GM18499 (cell line): ENCODE measurements at regions not wholly inside any gene's neighbourhood (a gene's known extent, or its start where the extent isn't known, plus 50 kb on each side); places are given as distances from the start of the nearest gene placed in this dataset.
"Not testable (repeated sequence)": the region's sequence is repeated elsewhere in the genome, so short reads cannot be mapped to it uniquely, and the experiment has no call there.

Experiments used
- ATAC-seq: cut with Tn5 transposase; IDR thresholded peaks from one replicate; pipeline ENCODE4 v1.9.1; 2021; ENCODE audit warnings: moderate number of reproducible peaks; ENCODE audit not compliant: insufficient read depth, unreplicated experiment

DNA sequence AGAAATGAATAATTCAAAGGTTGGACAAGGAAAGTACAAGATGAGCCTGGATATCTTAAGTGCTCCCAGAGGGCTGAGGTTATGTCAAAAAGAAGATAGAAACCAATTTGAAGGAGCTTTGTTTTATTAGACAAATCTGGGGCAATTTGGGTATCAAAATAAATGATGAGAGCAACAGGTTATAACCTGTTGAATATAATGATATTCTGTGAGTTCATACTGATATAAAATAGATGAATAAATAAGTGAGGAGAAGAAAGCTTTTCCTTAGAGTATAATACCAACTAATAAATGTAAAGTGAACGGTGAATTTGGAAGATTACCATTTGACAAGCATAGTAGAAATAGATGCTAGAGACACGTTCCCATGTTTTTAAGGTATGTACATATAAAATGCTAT lies 544.2 kb upstream of the ANKRD30A start:
- ATAC-seq: no peak

DNA sequence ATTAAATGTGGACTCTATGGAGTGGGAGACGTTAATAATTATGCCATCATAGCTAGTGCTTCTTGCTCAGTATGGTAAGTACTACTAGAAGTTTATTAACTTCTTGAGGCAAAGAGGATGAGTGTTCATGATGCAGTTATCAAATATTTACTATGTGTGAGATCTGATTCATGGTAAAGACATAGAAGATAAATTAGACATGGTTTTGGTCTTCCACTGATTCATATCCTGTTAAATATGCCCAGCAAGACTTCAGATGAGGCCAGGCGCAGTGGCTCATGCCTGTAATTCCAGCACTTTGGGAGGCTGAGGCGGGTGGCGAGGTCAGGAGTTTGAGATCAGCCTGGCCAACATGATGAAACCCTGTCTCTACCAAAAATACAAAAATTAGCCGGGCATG lies 547.1 kb upstream of the ANKRD30A start:
- no peak for ATAC-seq

DNA sequence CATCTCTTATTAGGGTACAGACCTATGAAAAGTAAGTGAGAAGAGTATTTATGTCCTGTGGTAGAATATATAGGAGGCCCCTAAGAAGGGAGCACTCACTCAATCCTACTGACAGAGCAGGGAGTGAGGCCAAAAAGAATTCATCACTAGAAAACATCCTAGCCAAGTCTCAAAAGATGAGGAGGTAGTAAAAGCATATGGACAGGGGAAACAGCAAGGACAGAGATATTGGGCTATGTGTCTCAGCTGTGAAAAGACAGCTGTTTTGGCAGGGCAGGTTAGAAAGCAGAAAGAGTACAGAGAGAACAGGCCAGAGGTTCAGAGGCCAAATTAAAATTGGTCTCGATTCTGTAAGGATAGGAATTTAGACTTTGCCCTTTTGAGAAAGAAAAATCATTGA lies 548.3 kb upstream of the ANKRD30A start:
- ATAC-seq: no peak

DNA sequence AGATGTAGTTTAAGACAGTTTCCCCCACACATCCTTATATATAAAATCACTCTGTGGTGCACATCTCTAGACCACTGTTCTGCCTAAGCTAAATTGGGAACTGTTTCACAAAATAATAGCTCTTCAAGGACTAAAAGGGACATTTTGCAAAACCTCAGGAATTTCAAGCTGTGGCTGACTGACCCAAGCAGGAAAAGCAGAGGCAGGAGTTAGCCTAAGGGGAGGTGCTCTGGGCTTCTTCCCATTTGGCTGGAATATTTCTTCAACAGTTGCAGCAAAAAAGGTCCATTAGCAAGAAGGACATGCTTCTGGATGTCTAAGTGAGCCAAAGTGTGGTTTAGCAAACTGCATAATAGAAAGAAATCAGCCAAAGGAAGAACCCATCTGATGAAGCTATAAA lies 551.2 kb upstream of the ANKRD30A start:
- no peak for ATAC-seq

DNA sequence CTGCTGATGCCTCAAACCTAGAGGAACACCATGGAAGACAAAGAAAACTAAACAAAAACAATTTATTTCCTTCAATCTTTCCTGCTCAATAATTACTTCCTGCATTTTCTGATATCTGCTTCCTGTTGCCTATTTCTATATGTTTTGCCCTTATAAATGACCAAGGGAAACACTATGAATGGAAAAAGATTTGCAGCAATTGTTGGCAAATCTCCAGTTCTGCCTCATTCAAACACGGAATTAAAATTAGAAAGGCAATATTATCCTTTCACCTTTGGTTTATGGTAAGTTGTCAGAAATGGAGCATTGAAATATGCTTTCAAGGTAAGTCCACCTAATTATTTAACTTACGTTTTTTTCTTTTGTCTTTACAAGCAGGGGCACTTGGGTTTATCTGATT lies 552.2 kb upstream of the ANKRD30A start:
- no peak for ATAC-seq

DNA sequence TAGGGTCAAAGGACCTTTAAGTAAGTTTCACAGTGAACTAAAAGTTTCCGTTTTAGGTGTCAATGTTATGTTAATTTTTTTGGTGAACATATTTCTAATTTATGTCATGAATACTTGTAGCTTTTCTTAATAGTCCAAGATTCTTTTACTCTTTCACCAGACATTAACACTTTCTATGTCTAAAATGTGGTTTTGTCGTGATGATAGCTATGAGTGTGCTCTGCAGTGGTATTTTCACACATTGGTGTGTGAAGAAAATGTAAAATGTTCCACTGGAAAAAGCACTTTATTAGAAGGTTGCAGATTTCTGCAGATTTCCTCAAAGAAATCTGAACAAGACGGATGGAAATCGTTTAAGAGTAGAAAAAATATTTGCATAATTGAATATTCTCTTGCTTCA lies 561.0 kb upstream of the ANKRD30A start:
- ATAC-seq: no peak

DNA sequence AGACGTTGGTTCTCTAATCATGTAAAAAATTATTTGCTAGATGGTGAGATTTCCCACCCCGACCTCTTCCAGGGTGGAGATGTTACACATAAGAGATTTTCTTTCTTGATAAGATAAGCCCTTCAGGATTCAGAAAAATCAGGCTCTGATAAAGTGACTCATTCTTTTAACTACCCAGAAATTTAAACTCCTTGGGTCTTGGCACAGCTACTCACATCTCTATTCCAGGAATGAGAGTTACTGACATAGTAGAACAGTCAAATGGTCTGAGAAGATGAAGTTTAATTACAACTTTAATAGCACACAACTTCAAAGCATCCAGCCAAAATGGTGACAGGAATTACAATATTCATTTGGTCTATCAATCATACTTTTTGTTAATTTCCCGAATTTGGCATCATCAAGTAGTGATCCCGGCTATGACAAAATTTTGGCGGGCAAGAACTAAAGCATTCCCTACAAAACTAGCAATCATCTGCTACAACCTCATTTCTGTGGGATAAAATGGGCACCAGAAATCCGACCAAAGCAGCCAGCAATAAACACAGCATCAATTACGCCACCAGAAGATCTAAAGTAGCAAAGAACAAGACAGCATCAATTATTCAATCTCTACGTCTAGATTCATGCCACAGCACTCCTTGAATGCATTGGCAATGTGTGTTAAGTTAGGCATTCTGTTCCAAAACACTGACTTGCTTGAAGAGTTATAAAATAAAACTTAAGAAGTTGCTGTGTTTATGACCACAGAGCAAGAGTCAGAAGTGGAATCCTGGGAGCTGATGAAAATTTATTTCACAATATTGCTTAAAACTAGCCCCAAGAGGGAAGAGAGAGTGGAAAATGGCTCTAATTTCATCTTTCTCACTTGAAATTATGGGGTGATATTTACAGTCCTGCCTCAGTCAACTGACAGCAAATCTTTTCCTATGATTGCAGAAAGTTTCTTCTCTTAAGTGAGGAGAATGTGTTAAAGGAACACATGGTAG lies 565.7 kb upstream of the ANKRD30A start:
- no peak for ATAC-seq

DNA sequence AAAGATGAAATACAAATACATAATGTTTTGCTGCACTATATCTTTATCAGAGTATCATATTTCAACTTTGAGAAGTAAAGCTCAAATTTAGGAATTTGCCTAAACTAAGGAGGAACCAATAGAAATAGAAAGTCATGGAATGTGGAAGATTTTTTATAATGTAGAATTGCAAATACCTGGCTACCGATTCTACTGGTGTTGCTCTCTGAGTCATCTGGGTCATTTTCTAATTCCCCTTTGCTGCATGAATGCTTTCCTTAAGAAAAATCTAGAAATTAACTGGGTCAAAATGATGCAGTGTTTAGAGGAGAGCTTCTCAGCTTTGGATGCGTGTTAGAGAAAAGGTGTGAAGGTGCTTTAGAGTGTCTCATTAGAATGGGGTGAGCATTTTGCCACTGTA lies 568.9 kb upstream of the ANKRD30A start:
- no peak for ATAC-seq

DNA sequence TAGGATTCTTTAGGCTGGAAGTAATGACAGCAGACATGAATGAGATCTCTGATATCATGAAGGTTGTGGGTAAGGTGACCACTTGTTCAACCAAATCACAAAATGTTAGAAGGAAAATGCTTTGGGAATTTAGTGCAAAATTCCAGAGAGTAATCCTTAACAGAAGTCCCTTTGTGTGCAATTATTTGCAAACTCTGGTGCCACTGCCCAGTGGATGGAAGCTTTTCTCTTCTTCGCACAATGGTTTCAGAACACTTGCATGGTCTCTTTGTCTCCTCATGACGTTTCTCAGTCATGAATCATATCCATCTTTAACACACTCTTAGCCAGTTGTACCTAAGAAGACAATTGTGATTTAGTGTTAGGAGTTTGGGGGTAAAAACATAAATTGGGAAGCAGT lies 570.4 kb upstream of the ANKRD30A start:
- ATAC-seq: no peak

DNA sequence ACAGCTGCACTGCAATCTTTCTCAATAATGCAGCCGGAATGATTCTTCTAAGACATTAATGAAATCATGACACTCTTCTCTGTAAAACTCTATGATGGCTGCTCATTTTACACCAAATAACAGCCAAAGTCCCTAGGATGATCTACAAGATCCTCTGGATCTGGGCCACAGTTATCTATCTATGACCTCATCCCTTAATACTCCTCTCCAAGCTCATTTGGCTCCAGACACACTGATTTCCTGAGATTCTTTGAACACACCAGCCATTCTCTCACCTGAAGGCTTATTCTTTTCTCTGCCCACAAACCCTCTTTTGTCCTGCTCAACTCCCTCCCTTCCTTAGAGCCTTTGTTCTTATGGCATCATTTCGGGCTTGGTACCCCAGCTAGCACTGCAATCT lies 577.4 kb upstream of the ANKRD30A start:
- ATAC-seq: no peak

DNA sequence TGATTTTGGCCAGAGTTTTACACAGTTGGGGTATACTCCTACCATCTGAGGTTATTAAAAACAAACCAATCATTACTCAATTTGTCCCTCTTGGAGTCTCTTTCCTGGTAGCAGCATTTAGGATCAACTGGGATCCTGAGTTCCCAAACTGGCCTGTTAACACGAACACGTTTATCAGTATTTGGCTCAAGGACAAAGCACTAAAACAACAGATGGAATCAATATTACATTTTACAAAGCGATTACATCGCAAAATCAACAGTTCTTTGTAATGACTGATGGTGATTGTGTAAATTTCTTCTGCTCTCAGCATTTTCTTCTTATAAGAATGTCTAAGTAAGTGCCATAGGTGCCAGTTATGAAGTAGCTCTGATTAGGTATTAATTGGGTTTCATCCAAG lies 582.9 kb upstream of the ANKRD30A start:
- ATAC-seq: no peak

DNA sequence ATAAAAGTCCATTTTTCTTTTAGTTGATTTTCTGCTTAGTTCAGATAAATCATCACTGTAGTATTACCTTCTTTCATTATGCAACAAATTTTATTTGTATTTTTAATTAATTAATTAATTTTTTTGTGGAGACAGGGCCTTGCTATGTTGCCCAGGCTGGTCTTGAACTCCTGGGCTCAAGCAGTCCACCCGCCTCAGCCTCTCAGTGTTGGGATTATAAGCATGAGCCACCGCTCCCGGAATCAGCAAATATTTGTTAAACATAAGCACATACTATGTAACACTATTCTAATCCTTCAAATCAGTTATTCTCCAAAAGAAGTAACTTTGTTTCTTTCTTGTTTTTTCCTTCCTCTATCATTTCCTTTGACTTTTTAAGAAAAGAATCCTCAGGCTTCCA lies 584.8 kb upstream of the ANKRD30A start:
- no peak for ATAC-seq

DNA sequence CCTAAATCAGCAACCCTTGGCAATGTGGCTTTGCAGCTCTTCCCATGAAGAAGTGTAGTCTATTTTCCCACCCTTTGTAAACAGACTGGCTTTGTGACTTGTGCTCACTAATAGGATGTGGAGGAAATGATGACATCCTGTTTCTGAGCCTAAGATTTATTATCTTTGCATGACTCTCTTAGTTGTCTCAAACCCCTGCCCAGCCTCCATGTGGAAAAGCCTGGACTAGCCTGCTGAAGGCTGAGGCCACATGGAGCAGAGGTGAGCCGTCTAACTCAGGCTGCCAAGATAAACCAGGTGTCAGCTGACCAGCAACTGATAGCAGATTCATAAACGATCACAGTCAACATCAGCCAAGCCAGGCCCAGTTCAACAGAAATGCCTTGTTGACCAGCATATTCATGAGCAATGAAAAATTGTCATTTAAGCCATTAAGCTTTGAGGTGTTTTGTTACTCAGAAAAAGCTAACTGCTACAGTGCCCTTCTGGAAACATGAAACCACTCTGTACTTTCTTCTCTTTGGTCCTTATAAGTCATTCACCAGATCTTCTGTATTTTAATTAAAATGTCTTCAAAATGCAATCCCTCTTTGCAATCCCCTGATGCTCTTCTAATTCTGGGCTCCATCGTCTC lies 586.3 kb upstream of the ANKRD30A start:
- no peak for ATAC-seq

DNA sequence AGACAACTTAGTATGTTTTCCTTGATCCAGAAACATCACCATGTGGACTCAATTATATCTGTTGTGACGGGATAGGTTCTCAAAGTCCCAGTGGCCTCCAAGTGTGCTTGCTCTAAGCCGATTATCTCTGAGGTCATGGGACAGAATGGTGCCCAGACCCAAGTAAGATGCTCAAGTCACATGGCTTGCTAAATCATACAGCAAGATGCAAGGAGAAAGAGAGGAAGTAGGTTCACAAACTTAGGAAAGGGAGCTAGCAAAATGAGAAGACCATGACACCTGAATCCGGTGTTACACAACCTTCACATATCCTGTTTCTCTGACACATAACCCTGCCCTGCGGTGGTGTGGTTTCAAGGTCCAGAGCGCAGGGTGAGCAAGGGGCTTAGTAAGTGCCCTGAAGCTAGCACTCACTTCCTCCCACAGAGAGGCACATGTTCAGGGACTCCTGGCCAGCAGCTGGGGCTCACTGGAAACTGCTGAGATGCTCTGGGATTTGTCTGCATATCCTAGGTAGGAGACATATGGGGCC lies 590.9 kb upstream of the ANKRD30A start:
- peak; percentile 99 for ATAC-seq

DNA sequence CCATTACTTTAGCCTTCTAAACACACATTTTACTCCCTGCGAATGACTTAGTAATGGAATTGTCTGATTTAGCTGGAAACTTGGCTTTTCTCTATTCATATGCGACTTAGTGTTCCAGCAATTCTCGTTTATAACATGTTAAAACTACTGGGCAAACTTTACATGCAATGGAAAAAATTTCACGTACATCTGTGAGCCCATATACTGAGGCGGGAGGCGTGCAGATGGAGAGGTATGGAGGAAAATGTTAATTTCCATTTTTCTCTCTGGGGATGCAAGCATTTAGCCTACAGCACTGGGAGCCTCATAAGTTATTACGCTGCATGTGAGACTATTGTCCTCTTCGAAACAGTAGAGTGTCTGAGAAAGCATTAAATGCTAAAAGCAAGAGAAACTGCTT lies 591.5 kb upstream of the ANKRD30A start:
- no peak for ATAC-seq

DNA sequence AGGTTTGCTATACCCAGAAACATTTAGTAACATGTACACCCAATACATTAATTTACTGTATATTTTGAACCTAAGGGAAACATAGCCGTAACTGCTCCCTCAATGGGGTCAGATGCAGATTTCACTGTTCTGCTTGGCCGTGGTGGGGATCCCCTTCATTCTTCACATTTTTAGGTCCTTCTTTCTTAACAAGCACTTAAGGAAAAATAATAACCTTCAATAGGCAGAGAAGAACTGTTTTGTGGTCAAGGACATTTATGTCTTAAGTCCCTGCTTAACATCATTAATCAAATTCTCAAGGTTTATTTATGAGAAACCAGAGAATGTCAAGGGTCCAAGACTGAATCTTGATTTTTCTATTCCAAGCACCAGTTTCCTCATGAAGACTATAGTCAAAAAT lies 592.1 kb upstream of the ANKRD30A start:
- no peak for ATAC-seq

DNA sequence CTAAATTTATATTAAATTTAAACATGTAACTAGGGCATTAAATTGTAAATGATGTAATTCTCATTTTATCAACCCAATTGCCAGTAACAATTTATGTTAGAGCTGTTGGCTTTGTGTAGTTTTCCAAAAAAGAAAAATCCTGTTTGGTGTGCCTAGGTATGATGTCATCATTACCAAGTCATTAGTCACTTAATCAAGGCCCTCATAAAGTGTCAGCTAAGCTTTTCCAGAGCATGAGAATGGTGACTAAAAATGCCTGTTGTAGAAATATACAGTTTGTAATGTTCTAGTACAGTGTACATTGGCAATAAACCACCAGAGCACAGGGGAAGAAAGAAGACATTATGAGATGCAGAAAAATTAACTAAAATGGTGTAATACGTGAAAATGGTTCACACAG lies 593.8 kb upstream of the ANKRD30A start:
- ATAC-seq: no peak

DNA sequence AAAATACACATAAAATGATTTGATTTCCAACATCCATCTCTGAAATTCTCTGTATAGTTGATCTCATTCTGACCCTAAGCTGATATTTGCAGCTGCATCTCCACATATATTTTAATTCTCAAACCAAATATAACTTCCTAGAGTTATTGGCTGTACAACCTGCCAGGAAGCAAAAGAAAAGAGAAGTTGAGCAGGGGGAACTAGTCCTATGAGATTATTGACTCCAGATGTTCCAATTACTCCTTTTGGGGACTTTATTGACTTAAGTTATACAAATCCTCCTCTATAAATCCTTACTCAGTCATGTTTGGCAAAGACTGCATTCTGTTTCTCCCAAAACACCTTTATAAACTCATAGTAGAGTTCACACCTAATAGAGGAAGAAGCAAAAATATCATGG lies 599.4 kb upstream of the ANKRD30A start:
- ATAC-seq: no peak

DNA sequence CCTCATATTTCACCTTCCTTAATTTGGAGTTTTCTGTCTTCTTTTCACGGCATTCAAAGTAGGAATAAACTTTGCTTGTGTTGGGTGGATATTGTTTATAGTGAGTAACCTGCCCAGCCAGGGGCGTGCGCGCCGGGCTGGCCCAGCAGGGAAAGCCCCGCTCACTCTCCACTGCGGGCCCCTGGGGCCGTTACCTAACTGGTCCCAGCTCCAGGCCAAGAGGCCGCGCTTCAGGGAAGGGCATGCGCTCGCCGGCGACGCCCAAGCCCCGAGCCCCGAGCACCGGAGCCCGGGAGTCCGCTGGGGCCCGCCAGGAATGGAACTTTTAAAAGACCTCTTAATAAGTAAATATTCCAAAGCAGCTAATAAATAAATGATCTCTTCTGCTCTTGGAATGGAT lies 601.3 kb upstream of the ANKRD30A start:
- ATAC-seq: not testable (repeated sequence)

DNA sequence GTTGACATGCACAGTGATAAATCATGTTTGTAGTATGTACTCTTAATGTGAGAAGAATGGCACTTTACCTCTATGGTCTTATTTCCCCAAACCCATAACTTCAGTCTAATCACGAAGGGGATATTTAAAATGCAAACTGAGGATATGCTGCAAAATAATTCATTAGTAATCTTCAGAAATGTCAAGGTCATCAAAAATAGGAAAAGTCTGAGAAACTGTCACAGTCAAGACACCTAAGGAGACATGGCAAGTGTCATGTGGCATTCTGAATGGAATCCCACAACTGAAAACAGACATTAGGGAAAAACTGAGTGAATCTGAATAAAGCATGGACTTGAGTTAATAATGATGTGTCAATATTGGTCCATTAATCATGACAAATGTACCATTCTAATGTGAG lies 605.5 kb upstream of the ANKRD30A start:
- no peak for ATAC-seq

DNA sequence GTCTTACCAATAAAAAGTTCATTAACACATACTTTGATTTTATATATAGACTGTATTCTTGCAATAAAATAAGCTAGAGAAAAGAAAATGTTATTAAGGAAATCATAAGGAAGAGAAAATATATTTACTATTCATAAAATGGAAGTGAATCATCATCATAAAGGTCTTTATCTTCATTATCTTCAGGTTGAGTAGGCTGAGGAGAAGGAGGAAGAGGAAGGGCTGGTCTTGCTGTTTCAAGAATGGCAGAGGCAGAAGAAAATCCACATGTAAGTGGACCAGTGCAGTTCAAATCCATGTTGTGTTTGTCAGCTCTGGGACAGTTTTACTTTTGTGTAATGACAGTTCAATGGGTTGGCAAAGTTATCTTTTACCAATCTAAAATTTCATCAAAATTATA lies 609.1 kb upstream of the ANKRD30A start:
- no peak for ATAC-seq

DNA sequence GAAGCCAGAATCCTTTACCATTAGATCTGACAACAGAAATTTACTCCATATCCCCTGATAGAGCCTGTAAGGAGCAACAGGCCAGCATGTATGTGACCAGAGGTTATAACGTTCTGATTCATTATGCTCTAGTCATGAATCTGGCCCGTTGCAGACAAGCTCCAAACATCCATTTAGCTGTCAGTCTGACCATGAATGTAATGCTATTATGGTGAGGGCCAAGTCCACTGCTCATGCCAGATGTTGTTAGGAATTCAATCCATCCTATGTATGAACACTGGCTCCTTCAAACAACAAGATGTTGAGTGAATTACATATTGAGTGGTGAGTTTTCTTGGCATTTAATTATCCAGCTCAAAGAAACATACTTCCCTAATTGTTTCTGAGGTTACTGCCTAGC lies 610.1 kb upstream of the ANKRD30A start:
- ATAC-seq: no peak
